ENCODE measurements at regions not wholly inside any gene's neighbourhood (a gene's known extent, or its start where the extent isn't known, plus 50 kb on each side); places are given as distances from the start of the nearest gene placed in this dataset.
A peak's percentile ranks its signal among the peaks of the same experiment; 100 is the strongest.
"Not testable (repeated sequence)": the region's sequence is repeated elsewhere in the genome, so short reads cannot be mapped to it uniquely, and the experiment has no call there.

- no peak for DNase-seq
Measured at GRCh38 chr13:80082396-80083080, 258.4 kb downstream of the SPRY2 start.

DNA sequence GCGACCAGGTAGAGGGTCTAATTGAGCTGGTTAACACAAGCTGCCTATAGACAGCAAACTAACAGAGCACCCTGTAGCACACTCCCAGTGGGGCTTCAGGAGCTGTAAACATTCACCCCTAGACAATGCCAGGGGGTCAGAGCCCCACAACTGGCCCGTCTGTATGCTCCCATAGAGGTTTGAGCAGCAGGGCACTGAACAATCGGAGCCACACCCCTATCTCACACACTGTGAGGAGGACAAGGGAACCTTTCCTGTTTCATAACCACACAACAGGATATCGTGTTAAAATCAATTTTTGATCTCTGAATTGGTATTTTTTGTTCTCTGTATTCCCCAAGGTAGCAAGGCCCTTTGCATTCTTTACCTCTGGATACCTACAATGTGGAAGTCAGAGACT is 266.1 kb downstream of the SPRY2 start:
- no peak for DNase-seq

DNA sequence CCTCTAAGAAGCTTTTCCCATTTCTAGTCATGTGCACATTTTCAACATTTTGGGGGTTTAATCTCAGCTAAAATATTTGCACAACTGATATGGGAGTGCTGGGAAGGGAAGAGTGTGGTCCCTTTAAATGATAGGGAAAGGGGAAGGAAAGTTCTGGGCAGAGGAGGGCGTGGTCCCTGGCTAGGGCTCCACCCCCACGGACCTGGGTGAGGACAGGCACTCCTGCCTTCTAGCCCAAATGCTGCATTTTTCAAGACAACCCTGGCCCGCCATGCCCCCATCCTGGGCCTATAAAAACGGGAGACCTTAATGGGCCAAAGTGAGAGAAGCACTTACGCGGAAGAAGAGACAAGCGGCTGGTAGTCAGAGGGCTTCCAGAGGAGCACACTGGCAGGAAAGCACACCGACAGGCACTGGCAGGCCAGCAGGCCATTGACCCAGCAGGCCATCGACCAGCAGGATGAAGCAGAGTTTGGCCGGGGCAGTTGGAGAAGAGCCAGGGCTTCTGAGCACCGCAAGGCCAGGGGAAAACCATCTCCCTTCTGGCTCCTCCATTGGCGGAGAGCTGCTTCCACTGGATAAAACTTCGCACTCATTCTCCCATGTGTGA is 266.7 kb downstream of the SPRY2 start:
- DNase-seq = no peak

- DNase-seq = no peak
Measured at GRCh38 chr13:80072231-80072630, 268.7 kb downstream of the SPRY2 start.

DNA sequence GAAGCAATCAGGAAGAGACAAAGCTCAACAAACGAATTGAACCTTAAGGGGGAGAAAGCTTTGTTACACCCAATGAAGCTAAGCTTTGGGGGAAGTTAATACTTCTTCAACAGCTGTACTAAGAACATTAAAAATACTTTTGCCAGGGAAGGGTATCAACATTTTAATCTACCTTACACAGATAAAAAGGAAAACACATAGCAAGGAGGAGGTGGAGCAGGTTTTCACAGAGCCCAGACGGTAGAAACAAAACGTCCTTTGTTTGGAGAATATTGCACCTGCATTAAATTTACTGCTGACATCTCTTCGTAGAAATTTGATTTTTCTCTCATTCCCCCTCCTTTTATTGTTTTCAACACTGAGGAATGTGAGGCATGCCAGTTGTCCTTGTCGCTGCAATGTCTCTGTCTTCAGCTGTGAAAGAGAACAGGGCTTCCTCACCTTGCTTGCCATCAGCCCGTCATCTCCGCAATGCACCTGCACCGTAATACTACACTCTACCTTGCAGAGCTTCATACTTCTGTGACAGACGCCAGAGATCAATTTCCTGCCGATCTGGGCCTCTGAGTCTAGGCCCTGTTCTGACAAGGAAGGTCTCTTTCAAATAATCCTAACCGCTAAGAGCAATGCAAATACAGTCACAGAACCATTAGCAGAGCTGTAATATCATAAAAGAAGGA is 270.8 kb downstream of the SPRY2 start:
- DNase-seq = no peak

- DNase-seq = no peak
Measured at GRCh38 chr13:80069374-80069773, 271.6 kb downstream of the SPRY2 start.

- DNase-seq = peak; percentile 68 to 70
Measured at GRCh38 chr13:80065996-80066395, 274.9 kb downstream of the SPRY2 start.

GRCh38 chr13:80062416-80062815 is 278.5 kb downstream of the SPRY2 start:
- DNase-seq = not testable (repeated sequence)

- DNase-seq = no peak
Measured at GRCh38 chr13:80059789-80060188, 281.1 kb downstream of the SPRY2 start.

DNA sequence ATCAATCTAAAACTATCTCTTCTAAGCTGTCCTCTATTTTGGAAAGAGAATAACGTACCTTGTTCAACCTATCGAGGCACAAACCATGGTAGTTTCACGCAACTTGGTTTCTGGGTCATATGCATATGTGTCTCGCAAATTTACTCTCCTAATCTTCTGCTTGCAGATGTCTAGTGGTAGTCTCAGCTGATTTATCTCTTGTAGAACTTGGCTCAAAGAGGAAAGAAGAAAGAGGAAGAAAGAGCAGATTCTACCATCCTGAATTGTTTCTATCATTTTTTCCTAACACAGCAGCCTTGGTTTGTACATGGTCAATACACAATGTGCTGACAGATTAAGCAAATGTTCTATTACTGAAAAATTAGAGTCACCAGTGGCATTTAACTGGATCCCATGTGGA is 282.3 kb downstream of the SPRY2 start:
- no peak for DNase-seq

DNA sequence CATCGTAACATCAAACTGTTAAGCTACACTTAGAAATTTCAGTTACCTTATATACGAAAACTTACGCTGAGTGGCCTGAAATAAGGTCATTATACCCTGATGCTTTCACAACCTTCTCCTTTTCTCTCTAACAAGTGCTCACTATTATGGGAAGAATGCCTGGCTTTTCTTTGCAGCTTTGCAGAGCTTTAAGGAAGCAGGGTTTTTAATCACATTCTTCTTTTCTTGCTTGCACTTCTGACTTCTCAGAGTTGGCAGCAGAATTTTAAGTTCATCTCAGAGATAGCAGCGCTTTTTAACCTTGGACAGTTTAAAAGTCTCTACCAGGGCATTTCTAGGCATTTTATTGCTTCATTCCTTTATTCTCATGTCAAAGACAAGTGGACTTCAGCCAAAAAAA is 285.1 kb downstream of the SPRY2 start:
- DNase-seq = no peak

DNA sequence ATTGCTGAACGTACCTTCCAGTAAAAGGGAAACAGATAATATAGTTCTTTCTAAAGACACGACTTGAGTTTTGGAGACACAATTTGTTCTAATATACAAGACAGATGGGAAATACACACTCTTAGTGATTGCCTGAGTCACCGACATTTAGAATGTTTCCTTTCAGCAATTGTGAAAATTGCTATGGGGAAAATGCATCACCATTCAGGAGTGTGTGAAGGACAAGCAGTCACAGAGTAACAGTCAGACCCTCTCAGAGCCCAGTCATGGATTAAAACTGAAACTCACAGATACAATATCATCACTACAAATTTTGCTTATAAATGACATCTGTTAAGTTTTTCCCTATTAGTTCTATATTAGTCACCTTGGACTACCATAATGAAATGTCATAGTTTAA is 286.1 kb downstream of the SPRY2 start:
- no peak for DNase-seq

DNA sequence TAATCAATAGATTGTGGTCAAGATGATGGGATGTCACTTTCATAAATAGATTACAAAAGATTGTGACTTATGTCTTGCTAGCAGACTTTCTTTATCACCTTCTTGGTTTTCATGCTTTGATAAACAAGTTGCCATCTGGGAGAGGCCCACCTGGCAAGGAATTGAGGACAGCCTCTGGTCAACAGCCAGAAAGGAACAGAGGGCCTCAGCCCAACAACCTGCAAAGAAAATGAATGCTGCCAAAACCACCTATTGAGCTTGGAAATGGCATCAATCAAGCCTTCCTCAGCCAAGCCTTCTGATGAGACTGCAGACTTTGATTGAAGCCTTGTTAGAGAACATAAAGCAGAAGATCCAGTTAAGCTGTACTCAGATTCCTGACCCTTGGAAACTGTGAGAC is 288.6 kb downstream of the SPRY2 start:
- no peak for DNase-seq

DNA sequence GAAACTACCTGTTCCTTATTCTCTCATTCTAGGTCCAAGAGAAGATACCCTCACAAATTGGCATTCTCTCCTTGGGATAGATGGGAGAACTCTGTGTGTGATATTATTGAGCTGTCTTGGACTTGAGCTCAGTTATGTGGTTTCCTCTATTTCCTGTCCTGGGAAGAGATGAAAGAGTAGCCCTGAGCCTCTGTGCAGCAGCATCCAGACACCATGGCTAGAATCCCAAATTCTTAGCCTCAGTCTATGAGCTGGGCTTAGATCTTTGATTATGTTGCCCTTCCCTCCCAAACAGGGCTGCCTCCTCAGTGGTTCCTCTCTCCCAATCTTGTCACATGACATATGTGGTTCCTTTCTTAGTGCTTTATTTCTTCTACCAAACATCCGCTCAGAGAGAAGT is 290.7 kb downstream of the SPRY2 start:
- DNase-seq = no peak

DNA sequence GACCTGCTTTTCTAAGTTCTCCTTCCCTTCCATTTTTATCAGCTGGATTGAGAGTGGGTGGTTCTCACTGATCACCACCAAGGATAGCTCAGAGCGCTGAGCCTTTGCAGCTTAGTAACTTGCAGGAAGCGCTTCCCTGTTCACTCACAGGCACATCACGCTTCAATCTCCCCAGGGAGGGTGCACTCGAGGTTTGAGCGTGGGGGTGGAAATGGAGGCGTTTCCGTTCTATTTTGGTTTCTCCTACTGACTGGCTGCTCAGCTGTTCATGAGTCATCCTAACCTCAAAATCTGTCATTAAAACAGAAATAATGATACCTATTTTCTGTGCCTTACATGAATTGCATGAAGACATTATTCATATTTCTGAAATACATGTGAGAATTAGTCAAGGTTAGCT is 292.1 kb downstream of the SPRY2 start:
- peak in 1 of 2 donors; percentile 21 for DNase-seq

- no peak for DNase-seq
Measured at GRCh38 chr13:80048030-80048429, 292.9 kb downstream of the SPRY2 start.

DNA sequence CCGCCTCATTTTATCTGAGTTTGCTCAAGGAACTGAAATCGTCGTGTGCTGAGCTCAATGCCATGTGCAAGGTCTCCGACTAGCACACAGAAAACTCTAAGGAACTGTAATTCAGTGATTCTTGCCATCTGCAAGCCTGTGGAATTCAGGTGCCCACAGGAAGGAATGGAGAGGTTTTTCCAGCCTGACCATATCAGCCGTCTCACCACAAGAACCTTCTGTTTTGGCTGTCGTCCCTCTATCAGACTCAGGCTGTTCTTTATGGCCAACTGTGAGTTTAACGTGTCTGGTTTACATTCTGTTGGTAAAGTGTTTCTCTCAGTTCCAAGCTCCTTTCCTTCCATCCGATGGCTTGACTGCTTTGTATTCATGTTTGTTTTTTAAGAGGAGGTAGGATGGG is 293.5 kb downstream of the SPRY2 start:
- no peak for DNase-seq

- no peak for DNase-seq
Measured at GRCh38 chr13:80040981-80041317, 300.0 kb downstream of the SPRY2 start.

- peak in 1 of 2 donors; percentile 14 for DNase-seq
Measured at GRCh38 chr13:80040196-80040980, 300.5 kb downstream of the SPRY2 start.

- no peak for DNase-seq
Measured at GRCh38 chr13:80039000-80039399, 301.9 kb downstream of the SPRY2 start.

DNA sequence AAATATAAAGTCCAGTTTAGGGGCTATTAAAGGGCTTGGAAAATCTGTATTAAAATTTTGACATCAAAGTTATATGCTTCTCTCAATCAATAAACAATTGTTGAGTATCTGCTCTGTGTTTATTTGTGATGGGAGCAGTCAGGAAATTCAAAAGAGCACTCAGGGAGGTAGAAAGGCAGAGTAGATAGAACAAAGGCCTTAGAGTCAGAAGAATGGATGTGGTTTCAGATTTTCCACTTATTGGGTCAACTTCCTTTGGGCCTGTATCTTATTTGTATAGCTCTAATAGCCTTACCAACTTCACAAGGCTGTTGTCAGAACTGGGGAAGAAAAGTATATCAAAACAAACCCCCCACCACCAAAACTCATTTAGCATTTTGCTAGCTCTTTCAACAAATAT is 302.6 kb downstream of the SPRY2 start:
- DNase-seq = no peak

DNA sequence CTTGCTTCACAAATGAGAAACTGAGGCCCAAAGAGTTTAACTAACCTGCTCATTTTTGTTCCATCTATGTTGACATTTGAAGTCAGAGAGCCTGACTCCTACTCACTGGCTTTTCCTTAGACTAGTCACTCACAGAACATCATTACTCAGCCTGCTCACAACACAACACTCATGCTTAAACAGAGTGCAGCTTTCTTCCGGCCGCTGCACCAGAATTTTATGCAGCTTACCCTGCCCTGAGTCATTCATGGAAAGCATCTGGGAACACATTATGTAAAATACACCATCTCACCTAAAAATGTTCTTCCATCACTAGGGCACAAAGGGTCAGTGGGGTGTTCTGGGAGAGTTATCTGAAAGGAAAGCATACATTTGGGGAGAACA is 303.4 kb downstream of the SPRY2 start:
- DNase-seq = no peak
